ENCODE measurements at regions not wholly inside any gene's neighbourhood (a gene's known extent, or its start where the extent isn't known, plus 50 kb on each side); places are given as distances from the start of the nearest gene placed in this dataset.

DNA sequence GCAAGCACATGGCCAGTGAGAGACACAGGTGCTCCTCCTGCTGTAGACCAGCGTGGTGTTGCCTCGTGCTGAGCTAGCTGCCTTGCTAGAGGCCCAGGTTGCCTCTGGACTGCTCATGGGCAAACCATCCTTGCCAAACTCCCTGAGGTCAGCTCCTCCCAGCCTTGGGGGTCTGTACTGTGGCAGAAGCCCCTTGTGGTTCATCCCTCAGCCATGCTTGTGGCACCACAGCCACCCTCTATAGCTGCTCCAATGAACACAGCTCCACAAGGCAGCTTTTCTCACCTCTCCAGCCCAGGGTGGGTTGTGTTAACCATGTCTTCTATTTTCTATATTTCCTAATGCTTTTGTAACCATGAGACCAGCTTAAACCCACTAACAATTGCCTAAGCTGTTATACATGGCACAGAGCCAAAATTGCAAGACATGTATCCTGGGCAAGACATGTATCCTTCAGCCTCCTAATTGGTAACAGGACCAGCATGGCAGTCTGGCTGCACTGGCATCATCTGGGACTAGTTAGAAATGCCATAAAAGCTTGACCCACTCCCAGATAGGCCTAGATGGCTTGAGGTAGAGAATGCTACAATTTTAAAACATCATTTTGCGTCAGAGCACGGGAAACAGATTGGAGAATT lies 183.1 kb upstream of the S1PR3 start:
- no peak overlapping the region for H3K4me3 ChIP-seq (ENCODE audit: low read length)
- H2AK5ac ChIP-seq (ENCODE audit: low read length) = no peak overlapping the region
- no peak overlapping the region for H2BK5ac ChIP-seq (ENCODE audit: low read length)
- H3K9ac ChIP-seq (ENCODE audit: low read length) = no peak overlapping the region
- no peak overlapping the region for H4K5ac ChIP-seq (ENCODE audit: low read length)
- H3K27me3 ChIP-seq (ENCODE audit: insufficient read depth, low read length, poor library complexity) = no peaks in the 10 kb centered on the region
- H2BK120ac ChIP-seq (ENCODE audit: low read depth, low read length) = no peak overlapping the region
- H3K27ac ChIP-seq (ENCODE audit: low read depth, low read length) = no peak overlapping the region
- no peak overlapping the region for H3K18ac ChIP-seq (ENCODE audit: low read length)
- no peak overlapping the region for H4K8ac ChIP-seq (ENCODE audit: low read depth, low read length)
- no peak for DNase-seq
- H3K4ac ChIP-seq (ENCODE audit: low read depth, low read length) = no peak overlapping the region
- no peak overlapping the region for H2BK15ac ChIP-seq (replicated peaks; ENCODE audit: low read depth)
- no peaks in the 10 kb centered on the region for H3K36me3 ChIP-seq (ENCODE audit: control insufficient read depth, insufficient read depth, low read length)
- H3K23ac ChIP-seq (ENCODE audit: low read length) = no peak overlapping the region
- no peaks in the 10 kb centered on the region for H3K79me1 ChIP-seq (ENCODE audit: low read length)
- no peaks in the 10 kb centered on the region for H3K79me2 ChIP-seq (ENCODE audit: control insufficient read depth, insufficient read depth, low read length)
- no CpG with 5 or more reads among the region's 4 CpGs for WGBS (ENCODE audit: extremely low coverage, insufficient coverage, low lambda C conversion rate)
- no peak overlapping the region for H3K56ac ChIP-seq (ENCODE audit: low read length)
- H3K4me2 ChIP-seq (ENCODE audit: low read length) = no peak overlapping the region
- H3K4me1 ChIP-seq (ENCODE audit: control insufficient read depth, low read depth, low read length) = peaks cover 3% of the 10 kb centered on the region

DNA sequence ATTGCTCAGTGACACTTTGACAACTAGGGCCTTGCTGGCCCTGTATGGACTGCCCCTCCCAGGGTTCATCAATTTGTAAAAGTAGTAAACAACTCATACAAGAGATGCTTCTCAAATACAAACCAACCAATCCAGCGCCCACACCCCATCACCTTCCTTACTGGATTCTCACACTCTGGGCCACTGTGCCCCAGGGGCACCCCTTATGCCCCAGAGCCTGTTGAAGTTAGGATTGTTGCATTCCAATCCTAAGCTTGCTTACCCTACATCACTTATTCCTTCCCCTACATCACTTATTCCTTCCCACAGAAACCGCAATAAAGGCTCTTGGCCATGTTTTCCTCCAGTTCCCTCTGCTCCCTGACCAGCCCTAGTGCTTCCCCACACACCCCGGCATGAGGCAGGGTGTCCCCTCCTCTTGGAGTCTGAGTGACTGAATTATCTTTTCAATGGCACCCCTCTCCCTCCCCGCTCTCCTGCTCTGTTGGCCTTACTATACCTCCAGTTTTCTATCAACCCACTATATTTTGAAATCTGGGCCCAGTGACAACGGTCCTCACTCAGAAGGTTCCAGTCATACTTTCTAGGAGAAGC lies 182.4 kb upstream of the S1PR3 start:
- Histone ChIP-seq H4K8ac (ENCODE audit: low read depth, low read length) (no peak overlapping the region), H3K18ac (ENCODE audit: low read length) (no peak overlapping the region), H3K27ac (ENCODE audit: low read depth, low read length) (no peak overlapping the region), H4K5ac (ENCODE audit: low read length) (no peak overlapping the region), H3K27me3 (ENCODE audit: insufficient read depth, low read length, poor library complexity) (no peaks in the 10 kb centered on the region), H2AK5ac (ENCODE audit: low read length) (no peak overlapping the region), H3K79me2 (ENCODE audit: control insufficient read depth, insufficient read depth, low read length) (no peaks in the 10 kb centered on the region), H3K4me1 (ENCODE audit: control insufficient read depth, low read depth, low read length) (no peaks in the 10 kb centered on the region), H2BK5ac (ENCODE audit: low read length) (no peak overlapping the region), H3K23ac (ENCODE audit: low read length) (no peak overlapping the region), H3K79me1 (ENCODE audit: low read length) (no peaks in the 10 kb centered on the region), H3K4ac (ENCODE audit: low read depth, low read length) (no peak overlapping the region), H3K4me2 (ENCODE audit: low read length) (no peak overlapping the region), H3K9ac (ENCODE audit: low read length) (no peak overlapping the region), H3K36me3 (ENCODE audit: control insufficient read depth, insufficient read depth, low read length) (no peaks in the 10 kb centered on the region), H3K4me3 (ENCODE audit: low read length) (no peak overlapping the region), H2BK120ac (ENCODE audit: low read depth, low read length) (no peak overlapping the region), H3K56ac (ENCODE audit: low read length) (no peak overlapping the region), H2BK15ac (replicated peaks; ENCODE audit: low read depth) (no peak overlapping the region)
- no CpG with 5 or more reads among the region's 5 CpGs for WGBS (ENCODE audit: extremely low coverage, insufficient coverage, low lambda C conversion rate)
- no peak for DNase-seq

DNA sequence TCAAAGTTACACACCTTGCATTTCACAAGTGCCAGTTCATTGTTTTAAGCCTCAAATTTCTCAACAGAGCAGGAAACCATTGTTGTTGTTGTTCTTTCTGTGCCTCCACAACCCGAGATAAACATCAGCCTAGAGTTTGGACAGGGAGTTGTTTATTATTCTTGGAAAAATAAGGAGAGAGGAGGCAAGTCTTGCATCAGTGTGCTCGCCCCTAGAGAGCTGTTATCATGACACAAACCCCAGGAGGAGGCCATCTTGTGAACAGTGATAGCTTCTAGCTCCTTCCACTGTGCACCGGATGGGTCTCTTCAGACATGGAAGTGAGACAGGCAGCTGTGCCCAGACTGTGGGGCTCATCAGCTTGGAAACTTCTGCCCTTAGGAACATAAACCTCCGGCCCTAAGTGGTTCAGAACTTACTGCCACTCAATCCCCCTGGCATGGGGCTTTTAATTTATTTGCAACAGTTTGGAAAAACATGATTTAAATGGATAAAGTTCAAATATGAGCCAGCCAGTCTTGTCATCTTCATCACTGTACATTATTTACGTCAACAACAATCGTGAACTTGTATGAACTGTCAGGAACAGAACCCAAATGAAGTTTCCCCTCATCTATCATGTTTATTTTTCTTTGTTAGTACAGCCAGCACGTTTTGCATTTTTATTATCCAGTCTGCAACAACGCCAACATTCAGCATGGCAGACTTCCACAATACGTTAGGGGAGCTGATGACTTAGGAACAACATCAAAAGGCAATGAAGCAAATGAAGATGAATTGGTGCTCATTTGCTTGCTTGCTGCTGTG lies 181.7 kb upstream of the S1PR3 start:
- Histone ChIP-seq H3K4me2 (ENCODE audit: low read length) (no peak overlapping the region), H3K27ac (ENCODE audit: low read depth, low read length) (no peak overlapping the region), H4K5ac (ENCODE audit: low read length) (no peak overlapping the region), H3K36me3 (ENCODE audit: control insufficient read depth, insufficient read depth, low read length) (no peaks in the 10 kb centered on the region), H3K18ac (ENCODE audit: low read length) (no peak overlapping the region), H3K79me1 (ENCODE audit: low read length) (no peaks in the 10 kb centered on the region), H3K79me2 (ENCODE audit: control insufficient read depth, insufficient read depth, low read length) (no peaks in the 10 kb centered on the region), H3K56ac (ENCODE audit: low read length) (no peak overlapping the region), H3K9ac (ENCODE audit: low read length) (no peak overlapping the region), H2BK5ac (ENCODE audit: low read length) (no peak overlapping the region), H3K4ac (ENCODE audit: low read depth, low read length) (no peak overlapping the region), H3K4me3 (ENCODE audit: low read length) (no peak overlapping the region), H3K4me1 (ENCODE audit: control insufficient read depth, low read depth, low read length) (no peaks in the 10 kb centered on the region), H3K23ac (ENCODE audit: low read length) (no peak overlapping the region), H2BK15ac (replicated peaks; ENCODE audit: low read depth) (no peak overlapping the region), H2AK5ac (ENCODE audit: low read length) (no peak overlapping the region), H4K8ac (ENCODE audit: low read depth, low read length) (no peak overlapping the region), H3K27me3 (ENCODE audit: insufficient read depth, low read length, poor library complexity) (no peaks in the 10 kb centered on the region), H2BK120ac (ENCODE audit: low read depth, low read length) (no peak overlapping the region)
- whole genome bisulfite sequencing (ENCODE audit: extremely low coverage, insufficient coverage, low lambda C conversion rate) = no CpG with 5 or more reads among the region's 9 CpGs
- DNase-seq = no peak

DNA sequence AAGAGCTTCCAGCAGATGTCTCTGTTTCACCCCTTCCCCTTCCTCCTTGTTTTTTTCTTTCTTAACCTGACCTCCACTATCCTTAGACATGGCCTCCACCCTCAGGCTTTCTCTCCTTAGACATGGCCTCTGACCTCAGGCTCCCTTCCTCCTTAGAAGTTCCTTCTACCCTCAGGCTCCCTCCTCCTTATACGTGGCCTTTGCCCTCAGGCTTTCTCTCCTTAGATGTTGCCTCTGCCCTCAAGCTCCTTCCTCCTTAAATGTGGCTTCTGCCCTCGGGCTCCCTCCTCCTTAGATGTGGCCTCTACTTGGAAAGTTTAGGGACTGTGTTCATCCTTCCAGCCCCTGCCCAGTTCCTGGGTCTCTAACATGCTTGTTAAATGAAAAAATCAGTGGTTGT lies 180.4 kb upstream of the S1PR3 start:
- Histone ChIP-seq H3K23ac (ENCODE audit: low read length) (no peak overlapping the region), H2BK15ac (replicated peaks; ENCODE audit: low read depth) (no peak overlapping the region), H3K27ac (ENCODE audit: low read depth, low read length) (no peak overlapping the region), H3K18ac (ENCODE audit: low read length) (no peak overlapping the region), H3K9ac (ENCODE audit: low read length) (no peak overlapping the region), H4K8ac (ENCODE audit: low read depth, low read length) (no peak overlapping the region), H2BK120ac (ENCODE audit: low read depth, low read length) (no peak overlapping the region), H3K4me2 (ENCODE audit: low read length) (no peak overlapping the region), H3K56ac (ENCODE audit: low read length) (no peak overlapping the region), H3K79me1 (ENCODE audit: low read length) (no peaks in the 10 kb centered on the region), H3K27me3 (ENCODE audit: insufficient read depth, low read length, poor library complexity) (no peaks in the 10 kb centered on the region), H4K5ac (ENCODE audit: low read length) (no peak overlapping the region), H3K79me2 (ENCODE audit: control insufficient read depth, insufficient read depth, low read length) (no peaks in the 10 kb centered on the region), H2BK5ac (ENCODE audit: low read length) (no peak overlapping the region), H3K36me3 (ENCODE audit: control insufficient read depth, insufficient read depth, low read length) (no peaks in the 10 kb centered on the region), H3K4ac (ENCODE audit: low read depth, low read length) (no peak overlapping the region), H3K4me3 (ENCODE audit: low read length) (no peak overlapping the region), H2AK5ac (ENCODE audit: low read length) (no peak overlapping the region), H3K4me1 (ENCODE audit: control insufficient read depth, low read depth, low read length) (no peaks in the 10 kb centered on the region)
- no peak for DNase-seq
- WGBS (ENCODE audit: extremely low coverage, insufficient coverage, low lambda C conversion rate) = no CpG with 5 or more reads among the region's 2 CpGs

DNA sequence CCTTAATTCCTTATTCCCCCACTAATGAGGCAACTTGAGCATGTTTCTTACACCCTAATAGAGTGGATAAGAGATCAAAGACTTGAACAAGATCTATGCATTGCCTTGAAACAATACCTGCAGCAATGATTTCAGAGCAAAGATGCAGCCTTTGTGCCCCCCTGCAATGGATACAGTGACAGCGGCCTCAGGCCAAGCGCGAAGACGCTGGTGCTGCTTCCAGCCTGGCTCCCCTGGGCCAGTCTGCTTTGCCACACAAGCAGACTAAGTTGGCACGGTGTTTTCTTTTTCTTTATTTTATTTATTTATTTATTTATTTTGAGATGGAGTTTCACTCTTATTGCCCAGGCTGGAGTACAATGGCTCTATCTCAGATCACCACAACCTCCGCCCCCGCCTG lies 179.8 kb upstream of the S1PR3 start:
- Histone ChIP-seq H3K4me2 (ENCODE audit: low read length) (no peak overlapping the region), H3K36me3 (ENCODE audit: control insufficient read depth, insufficient read depth, low read length) (no peaks in the 10 kb centered on the region), H3K79me2 (ENCODE audit: control insufficient read depth, insufficient read depth, low read length) (no peaks in the 10 kb centered on the region), H2BK15ac (replicated peaks; ENCODE audit: low read depth) (no peak overlapping the region), H4K8ac (ENCODE audit: low read depth, low read length) (no peak overlapping the region), H3K27me3 (ENCODE audit: insufficient read depth, low read length, poor library complexity) (no peaks in the 10 kb centered on the region), H3K4me3 (ENCODE audit: low read length) (no peak overlapping the region), H2BK5ac (ENCODE audit: low read length) (no peak overlapping the region), H4K5ac (ENCODE audit: low read length) (no peak overlapping the region), H3K56ac (ENCODE audit: low read length) (no peak overlapping the region), H3K4ac (ENCODE audit: low read depth, low read length) (no peak overlapping the region), H3K27ac (ENCODE audit: low read depth, low read length) (no peak overlapping the region), H2BK120ac (ENCODE audit: low read depth, low read length) (no peak overlapping the region), H2AK5ac (ENCODE audit: low read length) (no peak overlapping the region), H3K4me1 (ENCODE audit: control insufficient read depth, low read depth, low read length) (no peaks in the 10 kb centered on the region), H3K79me1 (ENCODE audit: low read length) (no peaks in the 10 kb centered on the region), H3K23ac (ENCODE audit: low read length) (no peak overlapping the region), H3K9ac (ENCODE audit: low read length) (no peak overlapping the region), H3K18ac (ENCODE audit: low read length) (no peak overlapping the region)
- DNase-seq = no peak
- WGBS (ENCODE audit: extremely low coverage, insufficient coverage, low lambda C conversion rate) = no CpG with 5 or more reads among the region's 7 CpGs
